KMS-11 (cell line): ENCODE measurements at regions not wholly inside any gene's neighbourhood (a gene's known extent, or its start where the extent isn't known, plus 50 kb on each side); places are given as distances from the start of the nearest gene placed in this dataset.

Experiments
- H2AFZ ChIP-seq: fragments of 200-600 bp; sonication (generic); 2 replicates; pipeline ENCODE4 v1.6.1; 2016; ENCODE audit warnings: antibody characterized with exemption, mixed run types, low read depth
- H3K27ac ChIP-seq: fragments of 200-600 bp; sonication (generic); 2 replicates; pipeline ENCODE4 v1.6.1; 2016; ENCODE audit warnings: mild to moderate bottlenecking, mixed run types
- H3K27me3 ChIP-seq: fragments of 200-600 bp; sonication (generic); 2 replicates; pipeline ENCODE4 v1.6.1; 2017; ENCODE audit warnings: mild to moderate bottlenecking, low read depth, mixed run types, moderate library complexity; ENCODE audit not compliant: insufficient read depth
- H3K36me3 ChIP-seq: fragments of 200-600 bp; sonication (generic); 2 replicates; pipeline ENCODE4 v1.6.1; 2017; ENCODE audit warnings: mild to moderate bottlenecking, mixed run types; ENCODE audit not compliant: insufficient read depth
- H3K4me1 ChIP-seq: fragments of 200-600 bp; sonication (generic); 2 replicates; pipeline ENCODE4 v1.6.1; 2016; ENCODE audit warnings: mild to moderate bottlenecking, low read depth, mixed run types; ENCODE audit not compliant: poor library complexity, severe bottlenecking
- H3K4me2 ChIP-seq: fragments of 200-600 bp; sonication (generic); 2 replicates; pipeline ENCODE4 v1.7.0; 2016; ENCODE audit warnings: mild to moderate bottlenecking, mixed run types
- H3K4me3 ChIP-seq: fragments of 200-600 bp; sonication (generic); IDR thresholded peaks from 2 replicates; pipeline ENCODE4 v1.6.1; 2017; ENCODE audit warnings: low read depth, low read length, mixed read lengths; ENCODE audit not compliant: insufficient read depth
- H3K79me2 ChIP-seq: fragments of 200-600 bp; sonication (generic); 2 replicates; pipeline ENCODE4 v1.6.1; 2016; ENCODE audit warnings: low read depth, mixed run types; ENCODE audit not compliant: insufficient read depth
- H3K9ac ChIP-seq: fragments of 200-600 bp; sonication (generic); 2 replicates; pipeline ENCODE4 v1.6.1; 2016; ENCODE audit warnings: mild to moderate bottlenecking, mixed run types
- H4K20me1 ChIP-seq: fragments of 200-600 bp; sonication (generic); 2 replicates; pipeline ENCODE4 v1.6.1; 2016; ENCODE audit warnings: mild to moderate bottlenecking, mixed run types; ENCODE audit not compliant: insufficient read depth
- TF ChIP-seq, protein P1 (sequence below): fragments of 200-600 bp; sonication (generic); conservative IDR thresholded peaks from 2 replicates; pipeline ENCODE4 v1.6.1; 2017; ENCODE audit warnings: low read depth, mild to moderate bottlenecking, antibody characterized with exemption, low read length, moderate library complexity, mixed read lengths

DNA sequence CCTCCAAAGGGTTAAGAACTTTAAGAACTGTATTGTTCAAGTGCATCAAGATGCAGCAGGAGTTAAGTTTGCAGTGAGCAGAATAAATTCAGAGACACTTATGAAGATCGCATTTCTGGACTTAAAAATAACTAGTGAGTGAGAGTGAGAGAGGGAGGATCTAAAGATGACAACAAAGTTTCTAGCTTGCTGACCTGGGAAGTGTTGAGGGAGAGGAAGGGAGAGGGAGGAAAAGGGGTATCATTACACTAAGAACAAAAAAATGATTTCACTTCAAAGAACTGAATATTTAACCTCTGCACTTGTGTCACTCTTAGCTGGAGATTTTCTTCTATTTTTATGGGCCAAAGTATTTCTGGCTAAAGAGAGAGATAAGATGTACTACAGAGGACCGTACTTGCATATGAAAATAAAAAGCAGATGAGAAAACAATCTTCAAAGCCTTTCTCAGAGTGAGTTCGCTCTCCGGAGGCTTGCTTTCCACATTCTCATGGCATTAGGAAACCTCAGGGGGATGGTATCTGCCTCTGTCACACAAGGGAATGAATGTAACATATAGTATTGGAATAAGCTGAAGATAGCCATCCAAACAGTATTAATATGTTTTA is 91.4 kb upstream of the TJP1 start:
- TF ChIP-seq, protein P1, sequence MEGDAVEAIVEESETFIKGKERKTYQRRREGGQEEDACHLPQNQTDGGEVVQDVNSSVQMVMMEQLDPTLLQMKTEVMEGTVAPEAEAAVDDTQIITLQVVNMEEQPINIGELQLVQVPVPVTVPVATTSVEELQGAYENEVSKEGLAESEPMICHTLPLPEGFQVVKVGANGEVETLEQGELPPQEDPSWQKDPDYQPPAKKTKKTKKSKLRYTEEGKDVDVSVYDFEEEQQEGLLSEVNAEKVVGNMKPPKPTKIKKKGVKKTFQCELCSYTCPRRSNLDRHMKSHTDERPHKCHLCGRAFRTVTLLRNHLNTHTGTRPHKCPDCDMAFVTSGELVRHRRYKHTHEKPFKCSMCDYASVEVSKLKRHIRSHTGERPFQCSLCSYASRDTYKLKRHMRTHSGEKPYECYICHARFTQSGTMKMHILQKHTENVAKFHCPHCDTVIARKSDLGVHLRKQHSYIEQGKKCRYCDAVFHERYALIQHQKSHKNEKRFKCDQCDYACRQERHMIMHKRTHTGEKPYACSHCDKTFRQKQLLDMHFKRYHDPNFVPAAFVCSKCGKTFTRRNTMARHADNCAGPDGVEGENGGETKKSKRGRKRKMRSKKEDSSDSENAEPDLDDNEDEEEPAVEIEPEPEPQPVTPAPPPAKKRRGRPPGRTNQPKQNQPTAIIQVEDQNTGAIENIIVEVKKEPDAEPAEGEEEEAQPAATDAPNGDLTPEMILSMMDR, result no peak
- Histone ChIP-seq H3K4me3 (no peak overlapping the region), H3K79me2 (no peaks in the 10 kb centered on the region), H3K36me3 (no peaks in the 10 kb centered on the region), H3K9ac (no peak overlapping the region), H4K20me1 (no peaks in the 10 kb centered on the region), H2AFZ (no peak overlapping the region), H3K27me3 (no peaks in the 10 kb centered on the region), H3K4me1 (no peaks in the 10 kb centered on the region), H3K4me2 (no peak overlapping the region), H3K27ac (no peak overlapping the region)

DNA sequence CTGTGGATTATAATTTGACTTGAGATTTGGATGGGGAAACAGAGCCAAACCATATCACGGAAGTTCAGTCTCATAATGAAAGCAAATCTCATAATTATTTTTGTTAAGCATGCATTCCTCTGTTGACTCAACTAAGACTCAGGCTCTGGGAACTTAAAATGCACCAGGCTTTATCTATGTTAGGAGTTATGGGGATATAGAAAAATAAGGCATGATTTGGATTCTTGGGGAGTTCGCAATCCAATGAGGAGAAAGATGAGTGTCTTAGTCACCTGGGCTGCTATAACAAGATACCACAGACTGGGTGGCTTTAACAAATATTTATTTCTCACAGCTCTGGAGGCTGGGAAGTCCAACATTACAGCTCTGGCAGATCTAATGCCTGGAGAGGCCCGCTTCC is 89.4 kb upstream of the TJP1 start:
- Histone ChIP-seq H3K36me3 (no peaks in the 10 kb centered on the region), H2AFZ (no peak overlapping the region), H4K20me1 (no peaks in the 10 kb centered on the region), H3K9ac (no peak overlapping the region), H3K4me2 (no peak overlapping the region), H3K27me3 (no peaks in the 10 kb centered on the region), H3K27ac (no peak overlapping the region), H3K4me1 (no peaks in the 10 kb centered on the region), H3K79me2 (no peaks in the 10 kb centered on the region), H3K4me3 (no peak overlapping the region)
- TF ChIP-seq, protein P1, result no peak

DNA sequence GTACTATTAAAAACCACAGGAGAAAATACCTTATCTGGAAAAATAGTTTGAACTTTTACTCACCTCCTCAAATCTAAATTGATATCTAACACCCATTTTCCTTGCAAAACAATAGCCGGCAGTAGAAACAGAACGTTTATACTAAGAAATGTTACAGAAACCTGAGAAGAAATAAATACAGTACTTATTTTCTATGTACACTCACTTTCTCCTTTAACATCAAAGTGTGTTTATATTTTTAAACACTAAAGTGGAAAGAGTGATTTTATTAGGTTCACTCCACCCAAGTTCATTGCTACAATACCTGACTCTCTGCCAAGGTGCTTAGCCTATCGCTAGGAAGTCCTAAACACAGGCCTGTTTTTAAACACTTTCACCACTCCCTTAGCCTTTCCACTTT is 87.8 kb upstream of the TJP1 start:
- H3K79me2 ChIP-seq, result no peaks in the 10 kb centered on the region
- H3K4me1 ChIP-seq, result no peaks in the 10 kb centered on the region
- no peaks in the 10 kb centered on the region for H4K20me1 ChIP-seq
- no peak overlapping the region for H3K4me2 ChIP-seq
- H3K27me3 ChIP-seq, result no peaks in the 10 kb centered on the region
- H3K4me3 ChIP-seq, result no peak overlapping the region
- H2AFZ ChIP-seq, result no peak overlapping the region
- no peaks in the 10 kb centered on the region for H3K36me3 ChIP-seq
- no peak overlapping the region for H3K9ac ChIP-seq
- no peak overlapping the region for H3K27ac ChIP-seq
- TF ChIP-seq, protein P1, result no peak

DNA sequence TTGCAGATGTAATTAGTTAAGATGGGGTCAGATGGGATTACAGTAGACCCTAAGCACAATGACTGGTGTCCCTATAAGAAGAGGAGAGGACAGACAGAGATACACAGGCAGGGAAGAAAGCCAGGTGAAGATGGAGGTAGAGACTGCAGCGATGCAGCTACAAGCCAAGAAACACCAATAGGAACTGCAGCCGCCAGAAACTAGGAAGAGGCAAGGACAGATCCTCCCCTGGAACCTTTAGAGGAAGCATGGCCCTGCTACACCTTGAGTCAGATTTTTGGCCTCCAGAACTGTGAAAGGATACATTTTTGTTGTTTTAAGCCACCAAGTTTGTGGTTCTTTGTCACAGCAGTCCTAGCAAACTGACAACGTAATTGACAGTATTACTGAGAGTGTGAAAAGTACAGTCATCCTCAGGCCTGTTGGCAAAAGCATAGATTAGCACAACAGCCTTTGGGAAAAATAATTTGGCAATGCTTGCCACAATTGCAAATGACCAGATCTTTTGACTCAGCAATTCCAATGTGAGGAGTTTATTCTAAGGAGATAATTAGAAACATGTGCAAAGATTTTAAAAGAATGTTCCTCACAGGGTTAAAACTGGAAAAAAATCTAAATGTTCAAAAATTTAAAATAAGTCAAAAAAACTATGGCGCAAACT is 82.6 kb upstream of the TJP1 start:
- Histone ChIP-seq H2AFZ (no peak overlapping the region), H3K4me3 (no peak overlapping the region), H3K27me3 (no peaks in the 10 kb centered on the region), H3K36me3 (no peaks in the 10 kb centered on the region), H3K27ac (no peak overlapping the region), H4K20me1 (no peaks in the 10 kb centered on the region), H3K4me2 (no peak overlapping the region), H3K79me2 (no peaks in the 10 kb centered on the region), H3K4me1 (no peaks in the 10 kb centered on the region), H3K9ac (no peak overlapping the region)
- TF ChIP-seq, protein P1, result no peak
